Hippocampal formation (tissue), 2 donors: ENCODE measurements at regions not wholly inside any gene's neighbourhood (a gene's known extent, or its start where the extent isn't known, plus 50 kb on each side); places are given as distances from the start of the nearest gene placed in this dataset.

Source experiments
- DNase-seq, 2 donors: peaks; one replicate each; lab custom pipeline; 2025; lab: John Stamatoyannopoulos, UW

GRCh38 chr2:215769246-215769645 is 244.1 kb downstream of the MREG start:
- no peak for DNase-seq

GRCh38 chr2:215767625-215768024 is 245.7 kb downstream of the MREG start:
- DNase-seq = no peak

- no peak for DNase-seq
Measured at GRCh38 chr2:215765729-215766360, 247.5 kb downstream of the MREG start.

- DNase-seq = no peak
Measured at GRCh38 chr2:215764441-215765048, 248.8 kb downstream of the MREG start.

- no peak for DNase-seq
Measured at GRCh38 chr2:215760557-215760956, 252.8 kb downstream of the MREG start.

- no peak for DNase-seq
Measured at GRCh38 chr2:215760091-215760490, 253.3 kb downstream of the MREG start.

- DNase-seq = no peak
Measured at GRCh38 chr2:215758691-215759090, 254.7 kb downstream of the MREG start.

GRCh38 chr2:215756346-215756730 is 257.0 kb downstream of the MREG start:
- DNase-seq = no peak

- DNase-seq = no peak
Measured at GRCh38 chr2:215755641-215756345, 257.6 kb downstream of the MREG start.

GRCh38 chr2:215754546-215754945 is 258.8 kb downstream of the MREG start:
- no peak for DNase-seq

- DNase-seq = no peak
Measured at GRCh38 chr2:215753808-215754207, 259.5 kb downstream of the MREG start.

GRCh38 chr2:215752991-215753390 is 260.4 kb downstream of the MREG start:
- DNase-seq = no peak

- DNase-seq = no peak
Measured at GRCh38 chr2:215752436-215752835, 260.9 kb downstream of the MREG start.

- no peak for DNase-seq
Measured at GRCh38 chr2:215751911-215752272, 261.5 kb downstream of the MREG start.

GRCh38 chr2:215751200-215751910 is 262.0 kb downstream of the MREG start:
- no peak for DNase-seq

- no peak for DNase-seq
Measured at GRCh38 chr2:215750763-215751162, 262.6 kb downstream of the MREG start.

- no peak for DNase-seq
Measured at GRCh38 chr2:215749092-215749957, 264.0 kb downstream of the MREG start.

GRCh38 chr2:215748446-215748845 is 264.9 kb downstream of the MREG start:
- DNase-seq = peak in 1 of 2 donors; percentile 25

- no peak for DNase-seq
Measured at GRCh38 chr2:215746887-215747615, 266.3 kb downstream of the MREG start.

- DNase-seq = peak in 1 of 2 donors; percentile 2
Measured at GRCh38 chr2:215746226-215746886, 267.0 kb downstream of the MREG start.

GRCh38 chr2:215745331-215745730 is 268.0 kb downstream of the MREG start:
- no peak for DNase-seq
